CD4-positive, alpha-beta memory T cell (primary cell): ENCODE measurements at regions not wholly inside any gene's neighbourhood (a gene's known extent, or its start where the extent isn't known, plus 50 kb on each side); places are given as distances from the start of the nearest gene placed in this dataset.

Experiments used
- CTCF ChIA-PET: fragments of 350-600 bp; sonication (Branson Sonifier 250); formaldehyde crosslinking; loops from one replicate; lab custom pipeline; 2021; ENCODE audit warnings: inconsistent platforms; ENCODE audit not compliant: partially characterized antibody; lab: Charles Lee
- POLR2A ChIA-PET: fragments of 350-600 bp; sonication (Branson Sonifier 250); formaldehyde crosslinking; loops from one replicate; lab custom pipeline; 2021; ENCODE audit not compliant: partially characterized antibody; lab: Charles Lee
- DNase-seq, 5 donors: peaks; one replicate each; pipeline versions ENCODE4 v3.0.0 to v3.0.0-alpha.2; 2020 to 2022; ENCODE audit warnings: mixed read lengths in 1 of 5
- H3K27ac ChIP-seq: one replicate; pipeline ENCODE4 v1.7.0; 2013; ENCODE audit warnings: low read depth, low read length
- H3K27me3 ChIP-seq: 2 replicates; pipeline ENCODE4 v1.7.0; 2013; ENCODE audit warnings: mild to moderate bottlenecking, low read length, moderate library complexity; ENCODE audit not compliant: insufficient read depth
- H3K36me3 ChIP-seq: 2 replicates; pipeline ENCODE4 v1.7.0; 2013; ENCODE audit warnings: mild to moderate bottlenecking, low read length, moderate library complexity; ENCODE audit not compliant: insufficient read depth
- H3K4me1 ChIP-seq: 2 replicates; pipeline ENCODE4 v1.7.0; 2013; ENCODE audit warnings: mild to moderate bottlenecking, low read length, moderate library complexity; ENCODE audit not compliant: insufficient read depth
- H3K4me3 ChIP-seq, 2 donors: one replicate each; pipeline ENCODE4 v1.7.0; 2013; ENCODE audit warnings: low read length in 2 of 2, mild to moderate bottlenecking in 1 of 2
- H3K9me3 ChIP-seq, 2 donors: one replicate each; pipeline ENCODE4 v1.7.0; 2013; ENCODE audit warnings: low read length in 2 of 2, control low read depth in 1 of 2; ENCODE audit not compliant: control insufficient read depth in 1 of 2
- H3K27ac Mint-ChIP-seq, 7 donors: one replicate each; pipeline ENCODE4 v1.8.0; 2020 to 2021; ENCODE audit warnings: mixed read lengths in 7 of 7, mild to moderate bottlenecking in 6 of 7, inconsistent platforms in 3 of 7, moderate library complexity in 3 of 7
- H3K27me3 Mint-ChIP-seq, 2 donors: one replicate each; pipeline ENCODE4 v1.8.0; 2020 to 2021; ENCODE audit warnings: mixed read lengths in 2 of 2
- H3K36me3 Mint-ChIP-seq, 2 donors: one replicate each; pipeline ENCODE4 v1.8.0; 2020 to 2021; ENCODE audit warnings: mixed read lengths in 2 of 2, inconsistent platforms in 1 of 2, mild to moderate bottlenecking in 1 of 2
- H3K4me1 Mint-ChIP-seq, 4 donors: one replicate each; pipeline ENCODE4 v1.8.0; 2020 to 2021; ENCODE audit warnings: mixed read lengths in 4 of 4, mild to moderate bottlenecking in 1 of 4
- H3K4me3 Mint-ChIP-seq, 8 donors: one replicate each; pipeline ENCODE4 v1.8.0; 2020 to 2021; ENCODE audit warnings: mixed read lengths in 8 of 8, mild to moderate bottlenecking in 7 of 8, moderate library complexity in 6 of 8, inconsistent platforms in 3 of 8
- H3K9me3 Mint-ChIP-seq, 8 donors: one replicate each; pipeline ENCODE4 v1.8.0; 2020 to 2021; ENCODE audit warnings: mixed read lengths in 8 of 8, mild to moderate bottlenecking in 5 of 8, inconsistent platforms in 3 of 8, moderate library complexity in 1 of 8
- intact Hi-C: fragments of 100-400 bp; cut with micrococcal nuclease; formaldehyde crosslinking; loops from one replicate; pipeline ENCODE4 v1.15.1; 2023

DNA sequence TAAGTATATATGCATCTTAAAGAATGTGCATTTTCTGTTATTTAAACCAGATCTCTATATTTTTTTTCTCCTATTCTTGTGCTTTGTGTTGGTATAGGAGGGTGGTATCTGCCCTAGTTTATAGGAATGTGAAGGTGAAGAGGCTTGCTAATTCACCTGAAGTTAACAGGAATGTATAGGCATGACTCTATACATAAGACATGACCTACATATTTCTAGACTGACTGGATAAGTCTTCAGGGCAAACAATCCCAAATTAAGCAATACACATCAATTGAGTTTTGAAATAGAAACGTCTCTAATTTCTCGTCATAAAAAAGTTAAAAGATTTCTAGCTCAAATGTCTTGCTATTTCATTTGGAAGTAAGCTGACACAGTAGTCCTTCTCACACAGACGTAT is 410.0 kb downstream of the DIPK2A start:
- Mint-ChIP-seq H3K4me3 (no peak overlapping the region), H3K27me3 (no peaks in the 10 kb centered on the region), H3K9me3 (peaks cover 0 to 13% (median 4%) of the 10 kb centered on the region in 8 donors), H3K4me1 (no peaks in the 10 kb centered on the region), H3K36me3 (no peaks in the 10 kb centered on the region), H3K27ac (no peak overlapping the region)
- CTCF ChIA-PET = no interaction called here
- Histone ChIP-seq H3K36me3 (no peaks in the 10 kb centered on the region), H3K4me3 (no peak overlapping the region), H3K9me3 (no peaks in the 10 kb centered on the region), H3K27me3 (no peaks in the 10 kb centered on the region), H3K27ac (no peak overlapping the region), H3K4me1 (no peaks in the 10 kb centered on the region)
- no peak for DNase-seq
- intact Hi-C loops = no loop called here
- POLR2A ChIA-PET = no interaction called here

GRCh38 chr3:144384241-144384979 is 412.8 kb downstream of the DIPK2A start:
- no peak overlapping the region for H3K27ac Mint-ChIP-seq
- H3K4me1 ChIP-seq = no peaks in the 10 kb centered on the region
- ChIA-PET CTCF (no interaction called here), POLR2A (no interaction called here)
- no peaks in the 10 kb centered on the region for H3K36me3 ChIP-seq
- no peak overlapping the region for H3K27ac ChIP-seq
- H3K36me3 Mint-ChIP-seq = no peaks in the 10 kb centered on the region
- intact Hi-C loops = no loop called here
- no peaks in the 10 kb centered on the region for H3K27me3 Mint-ChIP-seq
- DNase-seq = no peak
- no peaks in the 10 kb centered on the region for H3K4me1 Mint-ChIP-seq
- H3K9me3 Mint-ChIP-seq = peaks cover 0 to 8% (median under 1%) of the 10 kb centered on the region in 8 donors
- no peak overlapping the region for H3K4me3 Mint-ChIP-seq
- H3K27me3 ChIP-seq = no peaks in the 10 kb centered on the region
- no peaks in the 10 kb centered on the region for H3K9me3 ChIP-seq
- H3K4me3 ChIP-seq = no peak overlapping the region

- Histone ChIP-seq H3K36me3 (no peaks in the 10 kb centered on the region), H3K27me3 (no peaks in the 10 kb centered on the region), H3K9me3 (no peaks in the 10 kb centered on the region), H3K4me3 (no peak overlapping the region), H3K27ac (no peak overlapping the region), H3K4me1 (no peaks in the 10 kb centered on the region)
- intact Hi-C loops = no loop called here
- CTCF ChIA-PET = no interaction called here
- Mint-ChIP-seq H3K27me3 (no peaks in the 10 kb centered on the region), H3K4me1 (no peaks in the 10 kb centered on the region), H3K9me3 (peaks cover 0 to 7% (median 0%) of the 10 kb centered on the region in 8 donors), H3K4me3 (no peak overlapping the region), H3K36me3 (no peaks in the 10 kb centered on the region), H3K27ac (no peak overlapping the region)
- no peak for DNase-seq
- POLR2A ChIA-PET = no interaction called here
These were observed 419.2 kb downstream of the DIPK2A start for GRCh38 chr3:144390786-144391185.

DNA sequence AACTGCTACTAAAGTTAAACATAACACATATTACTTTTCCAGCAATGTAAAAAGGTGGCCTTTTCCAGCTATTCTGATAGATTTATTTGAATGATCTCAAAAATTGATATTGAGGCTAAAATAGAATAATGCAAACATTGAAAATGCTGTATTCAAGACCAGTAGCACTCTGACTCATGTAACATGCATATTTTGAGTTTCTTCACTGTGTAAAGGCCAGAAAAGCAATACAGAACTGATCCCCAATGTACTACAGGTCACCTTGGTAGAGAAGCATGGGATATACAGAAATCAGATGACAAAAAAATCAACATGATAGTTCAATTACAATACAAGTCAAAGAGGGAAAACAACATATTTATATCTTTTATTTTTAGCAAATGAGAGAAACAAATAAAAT is 419.6 kb downstream of the DIPK2A start:
- Histone ChIP-seq H3K27me3 (no peaks in the 10 kb centered on the region), H3K4me3 (no peak overlapping the region), H3K36me3 (no peaks in the 10 kb centered on the region), H3K27ac (no peak overlapping the region), H3K9me3 (no peaks in the 10 kb centered on the region), H3K4me1 (no peaks in the 10 kb centered on the region)
- POLR2A ChIA-PET = no interaction called here
- Mint-ChIP-seq H3K36me3 (no peaks in the 10 kb centered on the region), H3K27me3 (no peaks in the 10 kb centered on the region), H3K4me1 (no peaks in the 10 kb centered on the region), H3K27ac (no peak overlapping the region), H3K9me3 (peaks cover 0 to 7% (median 1%) of the 10 kb centered on the region in 8 donors), H3K4me3 (no peak overlapping the region)
- no peak for DNase-seq
- intact Hi-C loops = no loop called here
- CTCF ChIA-PET = no interaction called here

- no peak overlapping the region for H3K4me3 ChIP-seq
- H3K4me3 Mint-ChIP-seq = no peak overlapping the region
- no peaks in the 10 kb centered on the region for H3K36me3 Mint-ChIP-seq
- CTCF ChIA-PET = no interaction called here
- no peaks in the 10 kb centered on the region for H3K36me3 ChIP-seq
- H3K9me3 ChIP-seq = no peaks in the 10 kb centered on the region
- H3K9me3 Mint-ChIP-seq = peaks cover 3 to 22% (median 6%) of the 10 kb centered on the region in 8 donors
- POLR2A ChIA-PET = no interaction called here
- no peak for DNase-seq
- H3K4me1 ChIP-seq = no peaks in the 10 kb centered on the region
- no peaks in the 10 kb centered on the region for H3K4me1 Mint-ChIP-seq
- no peaks in the 10 kb centered on the region for H3K27me3 ChIP-seq
- no peaks in the 10 kb centered on the region for H3K27me3 Mint-ChIP-seq
- intact Hi-C loops = no loop called here
- no peak overlapping the region for H3K27ac ChIP-seq
- no peak overlapping the region for H3K27ac Mint-ChIP-seq
These were observed 422.4 kb downstream of the DIPK2A start for GRCh38 chr3:144394032-144394431.

GRCh38 chr3:144402430-144402829 is 430.8 kb downstream of the DIPK2A start:
- H3K9me3 ChIP-seq = peaks cover 0 to 5% of the 10 kb centered on the region in 2 donors
- no peak overlapping the region for H3K4me3 Mint-ChIP-seq
- no peak overlapping the region for H3K27ac ChIP-seq
- ChIA-PET CTCF (no interaction called here), POLR2A (no interaction called here)
- H3K27me3 Mint-ChIP-seq = peaks cover 0 to 2% of the 10 kb centered on the region in 2 donors
- H3K27me3 ChIP-seq = no peaks in the 10 kb centered on the region
- no peaks in the 10 kb centered on the region for H3K4me1 Mint-ChIP-seq
- H3K27ac Mint-ChIP-seq = no peak overlapping the region
- intact Hi-C loops = no loop called here
- no peaks in the 10 kb centered on the region for H3K36me3 Mint-ChIP-seq
- no peaks in the 10 kb centered on the region for H3K36me3 ChIP-seq
- H3K4me3 ChIP-seq = no peak overlapping the region
- no peaks in the 10 kb centered on the region for H3K4me1 ChIP-seq
- peaks cover 0 to 36% (median 21%) of the 10 kb centered on the region in 8 donors for H3K9me3 Mint-ChIP-seq
- DNase-seq = no peak

DNA sequence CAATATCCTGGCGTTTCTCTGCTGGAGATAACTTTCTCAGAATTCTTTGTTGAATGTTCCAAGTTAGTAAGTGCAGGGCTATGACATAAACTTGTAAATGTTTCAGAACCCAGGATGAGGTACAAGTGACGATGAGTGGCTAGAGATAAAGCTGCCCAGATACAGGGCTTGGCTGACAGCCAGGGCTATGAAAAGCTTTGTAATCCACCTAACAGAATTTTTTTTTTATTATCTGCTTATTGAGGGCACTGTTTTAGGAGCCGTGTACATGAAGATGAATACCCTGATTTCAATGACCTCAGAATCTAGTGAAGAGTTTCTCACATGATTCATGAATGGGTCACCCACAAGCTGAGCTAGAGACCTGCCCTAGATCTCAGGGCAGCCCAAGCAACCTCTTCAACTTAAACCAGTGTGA is 431.4 kb downstream of the DIPK2A start:
- DNase-seq = no peak
- Mint-ChIP-seq H3K4me1 (no peaks in the 10 kb centered on the region), H3K4me3 (no peak overlapping the region), H3K9me3 (peaks cover 0 to 31% (median 19%) of the 10 kb centered on the region in 8 donors), H3K27ac (no peak overlapping the region), H3K36me3 (no peaks in the 10 kb centered on the region), H3K27me3 (peaks cover 0 to 2% of the 10 kb centered on the region in 2 donors)
- Histone ChIP-seq H3K36me3 (no peaks in the 10 kb centered on the region), H3K27ac (no peak overlapping the region), H3K9me3 (peaks cover 0 to 5% of the 10 kb centered on the region in 2 donors), H3K4me1 (no peaks in the 10 kb centered on the region), H3K27me3 (no peaks in the 10 kb centered on the region), H3K4me3 (no peak overlapping the region)
- intact Hi-C loops = no loop called here
- CTCF ChIA-PET = no interaction called here
- POLR2A ChIA-PET = no interaction called here
